ENCODE measurements at regions not wholly inside any gene's neighbourhood (a gene's known extent, or its start where the extent isn't known, plus 50 kb on each side); places are given as distances from the start of the nearest gene placed in this dataset.

DNA sequence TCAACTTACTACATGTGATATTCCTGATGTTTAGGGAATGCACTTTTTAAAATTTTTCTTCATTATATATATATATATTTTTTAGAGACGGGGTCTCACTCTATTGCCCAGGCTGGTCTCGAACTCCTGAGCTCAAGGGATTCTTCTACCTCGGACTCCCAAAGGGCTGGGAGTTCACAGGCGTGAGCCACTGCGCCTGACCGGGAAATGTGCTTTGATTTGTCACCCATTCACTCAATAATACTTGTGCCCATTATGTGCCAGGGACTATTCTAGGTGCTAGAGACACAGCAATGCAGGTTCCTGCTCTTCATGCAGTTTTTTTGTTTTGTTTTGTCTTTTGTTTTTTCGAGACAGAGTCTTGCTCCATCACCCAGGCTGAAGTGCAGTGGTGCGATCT, 56.1 kb upstream of the INCENP start:
- TF ChIP-seq POLR2A (IDR thresholded peaks at IDR 0.05) (no peak), POLR2AphosphoS5 (IDR thresholded peaks at IDR 0.05) (no peak)
- TF ChIP-seq, protein P1, sequence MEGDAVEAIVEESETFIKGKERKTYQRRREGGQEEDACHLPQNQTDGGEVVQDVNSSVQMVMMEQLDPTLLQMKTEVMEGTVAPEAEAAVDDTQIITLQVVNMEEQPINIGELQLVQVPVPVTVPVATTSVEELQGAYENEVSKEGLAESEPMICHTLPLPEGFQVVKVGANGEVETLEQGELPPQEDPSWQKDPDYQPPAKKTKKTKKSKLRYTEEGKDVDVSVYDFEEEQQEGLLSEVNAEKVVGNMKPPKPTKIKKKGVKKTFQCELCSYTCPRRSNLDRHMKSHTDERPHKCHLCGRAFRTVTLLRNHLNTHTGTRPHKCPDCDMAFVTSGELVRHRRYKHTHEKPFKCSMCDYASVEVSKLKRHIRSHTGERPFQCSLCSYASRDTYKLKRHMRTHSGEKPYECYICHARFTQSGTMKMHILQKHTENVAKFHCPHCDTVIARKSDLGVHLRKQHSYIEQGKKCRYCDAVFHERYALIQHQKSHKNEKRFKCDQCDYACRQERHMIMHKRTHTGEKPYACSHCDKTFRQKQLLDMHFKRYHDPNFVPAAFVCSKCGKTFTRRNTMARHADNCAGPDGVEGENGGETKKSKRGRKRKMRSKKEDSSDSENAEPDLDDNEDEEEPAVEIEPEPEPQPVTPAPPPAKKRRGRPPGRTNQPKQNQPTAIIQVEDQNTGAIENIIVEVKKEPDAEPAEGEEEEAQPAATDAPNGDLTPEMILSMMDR (IDR thresholded peaks at IDR 0.05), result no peak
